Endothelial cell of umbilical vein (primary cell): ENCODE measurements at regions not wholly inside any gene's neighbourhood (a gene's known extent, or its start where the extent isn't known, plus 50 kb on each side); places are given as distances from the start of the nearest gene placed in this dataset.

Experiments
- CTCF ChIP-seq, 2 donors: IDR thresholded peaks; 1 replicate in 1 of 2; 2 replicates in 1 of 2; pipeline ENCODE4 v1.5.1; 2011; ENCODE audit warnings: low read length in 2 of 2, mild to moderate bottlenecking in 2 of 2, moderate library complexity in 2 of 2, control low read depth in 1 of 2, inconsistent platforms in 1 of 2, low read depth in 1 of 2; ENCODE audit not compliant: insufficient read depth in 1 of 2; ENCODE audit errors: extremely low read depth in 1 of 2
- EZH2 ChIP-seq: IDR thresholded peaks from 2 replicates; pipeline ENCODE4 v1.6.1; 2012; ENCODE audit warnings: borderline replicate concordance, low read depth, mild to moderate bottlenecking, moderate library complexity, low read length, inconsistent platforms; ENCODE audit not compliant: severe bottlenecking
- GATA2 ChIP-seq: IDR thresholded peaks from 2 replicates; pipeline ENCODE4 v1.7.0; 2011; ENCODE audit warnings: low read depth, mild to moderate bottlenecking, moderate library complexity, mixed read lengths, low read length; ENCODE audit not compliant: insufficient read length, insufficient read depth
- JUN ChIP-seq: IDR thresholded peaks from 2 replicates; pipeline ENCODE4 v1.6.1; 2011; ENCODE audit warnings: borderline replicate concordance, low read depth; ENCODE audit not compliant: insufficient read length, insufficient read depth
- MAX ChIP-seq: IDR thresholded peaks from 2 replicates; pipeline ENCODE4 v1.6.1; 2011; ENCODE audit not compliant: insufficient read depth, insufficient read length
- MYC ChIP-seq: IDR thresholded peaks from one replicate; pipeline ENCODE4 v1.6.1; 2011; ENCODE audit warnings: mild to moderate bottlenecking, low read depth, low read length
- POLR2A ChIP-seq: IDR thresholded peaks from 2 replicates; pipeline ENCODE4 v1.6.1; 2012; ENCODE audit warnings: low read depth, mild to moderate bottlenecking, control low read depth, low read length
- POLR2AphosphoS5 ChIP-seq: IDR thresholded peaks from 2 replicates; pipeline ENCODE4 v1.6.1; 2012; ENCODE audit warnings: low read depth, mild to moderate bottlenecking, control low read depth, low read length, moderate library complexity; ENCODE audit not compliant: insufficient read depth

DNA sequence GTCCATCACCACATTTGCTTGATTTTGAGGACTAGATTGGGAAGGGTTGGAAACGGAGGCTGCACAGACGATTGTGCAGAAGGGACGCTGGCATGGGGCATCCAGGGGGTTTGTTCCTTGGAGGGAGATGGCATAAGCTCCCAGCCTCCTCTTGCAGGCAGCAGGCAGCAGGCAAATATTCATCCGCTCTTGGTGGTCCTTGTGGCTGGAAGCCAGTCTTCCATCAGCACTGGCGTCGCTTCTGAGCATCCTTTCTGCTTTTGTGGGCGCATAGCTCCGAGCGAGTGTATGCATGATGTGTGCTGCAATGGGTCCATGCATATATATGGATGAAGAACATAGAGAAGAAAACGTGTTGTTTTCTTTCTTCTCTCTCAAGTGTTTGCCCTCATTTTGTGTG is 166.1 kb upstream of the NTM start:
- no peak for TF ChIP-seq CTCF (IDR thresholded peaks at IDR 0.05; ENCODE audit: extremely low read depth in 1 of 2, insufficient read depth in 1 of 2, low read depth in 1 of 2, low read length in 2 of 2)
- TF ChIP-seq MAX: no peak
- TF ChIP-seq POLR2A: no peak
- TF ChIP-seq POLR2AphosphoS5: no peak
- TF ChIP-seq EZH2: no peak
- TF ChIP-seq MYC: no peak
- TF ChIP-seq GATA2: no peak
- no peak for TF ChIP-seq JUN
